GM18502 (cell line): ENCODE measurements at regions not wholly inside any gene's neighbourhood (a gene's known extent, or its start where the extent isn't known, plus 50 kb on each side); places are given as distances from the start of the nearest gene placed in this dataset.

Source experiments
- ATAC-seq: cut with Tn5 transposase; IDR thresholded peaks from one replicate; pipeline ENCODE4 v1.9.1; 2021; ENCODE audit warnings: mild to moderate bottlenecking; ENCODE audit not compliant: unreplicated experiment, poor library complexity

DNA sequence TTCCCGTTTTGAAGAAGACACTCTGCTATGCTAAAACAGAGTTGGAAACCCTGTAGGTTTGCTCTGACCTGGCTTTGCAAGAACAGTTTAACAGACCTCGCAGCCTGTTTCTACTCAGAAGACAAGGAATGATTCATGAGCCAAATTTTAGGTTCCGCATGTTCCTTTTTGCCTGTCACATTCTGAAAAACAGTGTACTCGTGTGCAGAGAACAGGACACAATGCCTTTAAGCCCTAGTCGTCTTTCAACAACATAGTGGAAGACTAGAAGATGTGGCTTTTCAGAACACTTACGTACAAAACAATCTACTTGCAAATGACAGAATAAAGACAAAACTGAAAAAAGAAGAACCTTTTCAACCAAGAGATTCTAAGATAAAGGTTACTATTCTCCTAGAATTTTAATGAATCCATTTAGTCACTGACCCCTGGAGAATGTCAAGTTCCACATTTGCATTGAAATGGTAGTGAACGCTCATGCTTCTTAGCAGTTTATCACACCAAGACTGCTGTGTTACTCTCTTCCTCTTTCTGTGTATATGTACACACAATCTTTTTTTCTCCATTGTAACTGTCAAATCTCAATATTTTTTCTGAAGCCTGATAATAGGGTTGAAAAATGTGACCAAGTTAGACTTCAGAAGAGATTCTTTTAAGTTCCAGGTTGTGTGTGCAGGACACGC is 220.7 kb upstream of the NRSN1 start:
- no peak for ATAC-seq

DNA sequence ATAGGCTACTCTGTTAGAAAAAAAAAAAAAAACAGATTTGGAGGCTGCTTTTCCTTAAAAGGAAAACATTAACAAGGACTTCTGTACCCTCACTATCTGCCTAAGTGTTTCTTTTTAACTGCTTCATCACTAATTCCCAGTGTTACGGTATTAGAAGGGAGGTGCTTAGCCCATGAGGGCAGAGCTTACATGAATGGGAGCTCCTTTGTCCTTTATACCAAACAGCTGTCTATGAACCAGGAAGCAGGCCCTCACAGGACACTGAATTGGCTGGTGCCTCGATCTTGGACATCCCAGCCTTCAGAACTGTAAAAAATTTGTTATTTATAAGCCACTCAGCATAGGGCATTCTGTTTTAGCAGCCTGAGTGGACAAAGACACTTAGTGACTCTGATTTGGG is 215.6 kb upstream of the NRSN1 start:
- ATAC-seq = no peak

DNA sequence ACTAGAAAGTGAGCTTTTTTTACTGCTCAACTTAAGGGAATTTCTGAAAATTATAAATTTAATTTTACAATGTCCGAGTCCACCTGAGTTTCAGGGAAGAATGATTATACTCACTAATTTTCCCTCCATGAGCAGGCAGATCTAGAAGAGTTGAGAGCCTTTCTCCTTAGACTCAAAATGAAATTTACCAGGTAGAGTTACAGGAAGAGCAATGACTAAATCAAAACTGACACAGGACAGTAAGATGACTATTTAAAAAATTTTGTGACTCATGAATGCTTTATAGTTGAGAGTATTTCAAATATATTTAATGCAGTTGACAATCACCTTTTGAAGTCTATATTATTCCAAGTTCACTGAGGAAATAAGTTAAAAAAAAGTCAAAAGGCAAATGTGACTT is 198.1 kb upstream of the NRSN1 start:
- ATAC-seq = no peak

DNA sequence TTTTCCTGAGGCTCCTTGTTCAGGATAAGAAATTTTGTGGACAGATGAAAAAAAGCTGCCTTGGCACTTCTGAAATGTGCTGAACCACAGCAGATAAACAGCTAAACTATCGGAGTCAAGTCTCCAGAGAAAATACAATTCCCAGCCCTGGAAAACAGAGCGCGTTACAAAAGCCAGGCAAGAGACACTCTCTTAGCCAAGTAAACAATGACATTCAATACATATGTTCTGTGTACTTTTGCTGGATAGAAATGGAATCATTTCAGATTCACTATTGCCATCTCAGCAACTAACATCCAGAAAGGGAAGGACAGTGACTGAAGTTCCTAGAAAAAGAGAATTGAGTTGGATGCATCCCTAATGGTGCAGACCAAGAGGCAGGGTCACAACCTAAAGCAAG is 196.8 kb upstream of the NRSN1 start:
- ATAC-seq = no peak

DNA sequence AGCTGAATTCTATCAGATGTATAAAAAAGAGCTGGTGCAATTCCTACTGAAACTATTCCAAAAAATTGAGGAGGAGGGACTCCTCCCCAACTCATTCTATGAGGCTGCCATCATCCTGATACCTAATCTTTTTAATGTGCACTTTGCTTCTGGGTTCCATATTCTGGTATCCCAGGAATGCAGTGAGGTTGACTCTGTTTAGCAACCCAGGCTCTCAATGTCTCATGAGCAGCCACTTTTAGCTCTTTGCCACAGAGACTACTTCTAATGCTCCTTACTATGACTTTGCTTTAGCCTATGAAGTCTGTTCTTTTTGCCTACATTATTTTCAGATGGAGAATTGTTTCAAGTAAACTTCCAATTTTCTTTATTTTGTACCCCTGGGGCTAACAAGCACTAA is 185.5 kb upstream of the NRSN1 start:
- ATAC-seq = no peak

DNA sequence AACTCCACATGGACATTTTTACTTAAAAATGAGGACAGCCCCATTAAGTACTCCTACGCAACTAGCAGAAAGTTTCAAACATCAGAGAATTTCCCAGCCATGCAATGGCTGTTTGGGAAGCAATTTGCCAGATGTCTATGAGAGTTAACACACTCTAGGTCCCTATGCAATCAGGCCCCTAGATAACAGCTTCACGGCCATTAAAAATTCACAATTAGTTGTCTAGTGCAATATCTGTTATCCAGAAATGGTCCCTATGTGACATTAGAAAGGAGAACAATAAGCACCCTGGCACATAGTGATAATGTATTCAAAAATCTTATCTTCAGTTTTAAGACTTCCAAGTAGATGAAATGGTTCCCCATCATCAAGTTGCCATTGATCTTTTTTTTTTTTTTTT is 174.3 kb upstream of the NRSN1 start:
- no peak for ATAC-seq

DNA sequence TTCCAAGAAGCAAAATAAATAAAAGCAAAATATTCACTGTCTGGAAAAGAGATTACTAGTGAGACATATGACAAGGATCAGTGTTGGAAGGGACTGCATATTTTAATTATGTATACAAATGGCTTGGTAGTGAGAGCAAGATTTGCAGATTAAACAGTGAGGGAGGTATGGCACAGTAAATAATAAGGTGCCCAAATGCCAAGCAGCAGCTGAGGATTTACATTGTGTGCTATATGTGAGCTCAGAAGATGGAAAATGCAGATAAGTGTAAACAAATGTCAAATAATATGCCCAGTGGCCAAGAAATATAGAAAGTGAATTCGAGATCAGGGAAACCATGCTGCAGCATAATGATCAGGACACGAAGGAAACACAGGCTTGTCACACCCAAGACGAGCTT is 173.8 kb upstream of the NRSN1 start:
- ATAC-seq = no peak

DNA sequence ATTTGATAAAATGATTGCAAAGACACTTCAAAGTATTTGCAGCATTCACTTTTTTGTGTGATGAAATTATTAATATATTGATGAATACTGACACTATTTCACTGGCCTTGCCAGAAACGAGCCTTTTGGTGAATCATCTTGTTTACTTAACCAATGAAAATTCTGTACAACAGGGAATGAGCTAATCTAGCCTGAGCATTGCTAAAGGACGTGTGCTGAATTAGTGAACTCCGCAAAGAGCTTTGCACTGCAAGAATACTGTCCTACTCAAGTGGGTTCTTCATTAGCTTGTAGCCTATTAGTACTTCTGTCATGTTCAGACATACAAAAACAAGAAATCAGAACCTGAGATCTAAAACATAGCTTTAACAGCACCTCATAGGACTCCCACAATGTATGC is 172.0 kb upstream of the NRSN1 start:
- ATAC-seq = no peak

DNA sequence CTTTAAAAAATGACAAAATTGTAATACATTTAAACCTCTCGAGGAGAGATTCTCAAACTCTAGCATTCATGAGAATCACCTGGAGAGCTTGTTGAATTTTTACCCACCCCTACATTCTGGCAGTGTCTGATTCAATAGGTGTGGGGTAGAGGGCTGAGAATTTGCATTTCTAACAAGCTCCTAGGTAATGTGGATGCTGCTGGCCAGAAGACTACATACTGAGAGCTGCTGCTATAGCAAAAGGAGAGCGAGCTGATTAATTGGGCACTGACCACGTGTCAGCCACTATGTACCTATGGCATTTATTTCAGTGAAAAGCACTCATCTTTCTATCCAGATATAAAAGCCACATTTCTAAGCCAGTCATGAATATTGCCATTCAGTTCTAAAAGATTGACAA is 169.0 kb upstream of the NRSN1 start:
- no peak for ATAC-seq

DNA sequence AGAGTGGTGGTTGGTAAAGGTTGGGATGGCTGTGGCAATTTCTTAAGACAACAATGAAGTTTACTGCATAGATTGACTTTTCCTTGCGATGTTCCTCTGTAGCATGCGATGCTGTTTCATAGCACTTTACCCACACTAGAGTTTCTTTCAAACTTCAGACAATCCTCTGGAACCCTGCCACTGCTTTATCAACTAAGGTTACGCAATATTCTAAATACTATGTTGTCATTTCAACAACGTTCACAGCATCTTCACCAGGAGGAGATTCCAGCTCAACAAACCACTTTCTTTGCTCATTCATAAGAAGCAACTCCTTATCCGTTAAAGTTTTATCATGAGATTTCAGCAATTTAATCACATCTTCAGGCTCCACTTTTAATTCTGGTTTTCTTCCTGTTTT is 161.2 kb upstream of the NRSN1 start:
- ATAC-seq = no peak

DNA sequence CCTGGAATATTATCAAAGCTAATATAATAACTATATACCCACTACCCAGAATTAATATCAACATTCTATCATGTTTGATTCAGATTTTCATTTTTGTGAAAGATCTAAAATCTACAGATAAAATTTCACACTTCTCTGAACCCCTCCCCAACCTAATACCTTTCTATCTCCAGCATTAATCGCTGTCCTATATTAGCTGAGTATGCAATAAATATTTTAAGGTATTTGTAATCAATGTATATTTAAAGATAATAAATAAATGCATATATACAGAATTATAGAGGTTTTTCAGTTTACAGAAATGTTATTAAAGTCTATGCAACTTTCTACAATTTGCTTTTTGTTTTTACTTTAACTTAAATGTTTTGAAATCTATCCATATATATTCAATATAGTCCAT is 156.7 kb upstream of the NRSN1 start:
- no peak for ATAC-seq

DNA sequence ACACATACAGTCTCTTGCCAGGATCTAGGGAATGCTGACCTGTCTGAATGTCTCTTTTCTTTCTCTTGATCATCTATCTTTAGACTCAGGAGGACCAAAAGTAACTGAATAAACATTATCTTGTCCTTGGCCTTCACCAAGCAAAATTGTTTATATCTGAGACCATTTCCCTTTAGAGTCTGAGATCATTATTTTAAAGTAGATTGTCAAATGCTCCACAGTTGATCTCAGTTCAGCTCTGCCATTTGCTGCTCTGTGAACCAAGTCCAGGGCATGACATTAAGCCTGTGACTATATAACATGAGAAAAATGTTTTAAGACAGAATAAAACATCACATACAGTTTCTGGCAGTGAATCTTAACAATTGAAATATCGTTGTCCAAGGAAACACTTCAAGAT is 148.3 kb upstream of the NRSN1 start:
- no peak for ATAC-seq

DNA sequence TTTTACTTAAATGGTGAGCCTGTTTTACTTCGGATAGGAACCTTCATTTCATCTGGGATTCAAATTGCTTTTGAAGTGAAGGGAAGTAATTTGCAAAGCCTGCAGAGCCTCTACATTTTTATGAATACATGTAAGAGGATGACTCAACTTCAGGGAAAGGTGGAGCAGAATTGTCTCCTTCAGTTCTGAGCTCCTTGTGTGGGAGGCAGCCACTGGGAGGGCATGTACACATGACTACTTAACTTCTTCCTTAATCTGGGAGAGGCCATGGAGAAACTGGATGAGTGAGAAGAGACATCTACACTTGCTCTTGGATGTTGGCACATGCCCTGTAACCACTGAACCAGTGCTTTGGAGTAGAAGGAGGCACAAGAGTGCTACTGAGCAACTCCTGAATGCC is 145.1 kb upstream of the NRSN1 start:
- no peak for ATAC-seq

DNA sequence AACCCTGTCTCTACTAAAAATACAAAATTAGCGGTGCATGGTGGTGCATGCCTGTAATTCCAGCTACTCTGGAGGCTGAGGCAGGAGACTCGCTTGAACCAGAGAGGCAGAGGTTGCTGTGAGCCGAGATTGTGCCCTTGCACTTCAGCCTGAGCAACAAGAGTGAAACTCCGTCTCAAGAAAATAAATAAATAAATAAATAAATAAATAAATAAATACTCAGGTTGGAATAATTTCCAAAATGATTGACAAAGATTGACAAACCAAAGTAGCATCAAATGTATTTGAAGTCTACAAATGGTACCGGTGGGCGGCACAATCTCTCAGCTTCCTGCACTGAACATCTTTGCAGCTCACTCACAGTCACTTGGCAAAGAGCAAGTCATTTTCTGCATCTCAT is 144.1 kb upstream of the NRSN1 start:
- ATAC-seq = no peak

DNA sequence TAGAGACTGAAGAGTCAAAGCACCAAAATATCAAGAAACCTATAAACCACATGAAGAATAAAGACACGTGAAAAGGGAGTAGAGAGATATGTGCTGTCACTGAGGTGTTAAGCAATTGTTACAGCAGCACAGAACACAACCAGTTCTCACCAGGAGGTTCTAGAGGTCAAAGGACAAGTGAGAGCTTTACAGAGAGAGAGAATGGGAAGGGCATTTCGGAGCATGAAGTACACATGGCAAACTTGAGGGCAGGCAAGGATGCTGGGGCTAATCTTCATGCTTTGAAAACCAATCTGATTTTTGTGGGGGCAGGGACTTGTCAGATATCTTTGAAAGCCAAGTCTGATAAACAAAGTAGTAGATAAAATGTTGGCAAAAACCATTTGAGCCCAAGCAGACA is 142.3 kb upstream of the NRSN1 start:
- ATAC-seq = no peak

DNA sequence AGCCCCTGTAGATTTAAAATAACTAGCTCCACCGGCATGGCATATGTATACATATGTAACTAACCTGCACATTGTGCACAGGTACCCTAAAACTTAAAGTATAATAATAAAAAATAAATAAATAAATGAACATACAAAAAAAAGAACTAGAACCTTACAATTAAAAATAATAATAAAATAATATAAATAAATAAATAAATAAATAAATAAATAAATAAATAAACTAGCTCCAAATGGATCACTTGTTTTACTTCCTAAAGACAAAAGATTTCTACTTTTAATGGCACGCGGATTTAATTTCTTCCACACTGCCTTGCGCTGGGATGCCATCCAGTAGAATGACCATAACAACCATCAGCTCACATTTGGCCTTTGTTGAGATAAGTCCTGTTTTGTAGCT is 141.0 kb upstream of the NRSN1 start:
- no peak for ATAC-seq

DNA sequence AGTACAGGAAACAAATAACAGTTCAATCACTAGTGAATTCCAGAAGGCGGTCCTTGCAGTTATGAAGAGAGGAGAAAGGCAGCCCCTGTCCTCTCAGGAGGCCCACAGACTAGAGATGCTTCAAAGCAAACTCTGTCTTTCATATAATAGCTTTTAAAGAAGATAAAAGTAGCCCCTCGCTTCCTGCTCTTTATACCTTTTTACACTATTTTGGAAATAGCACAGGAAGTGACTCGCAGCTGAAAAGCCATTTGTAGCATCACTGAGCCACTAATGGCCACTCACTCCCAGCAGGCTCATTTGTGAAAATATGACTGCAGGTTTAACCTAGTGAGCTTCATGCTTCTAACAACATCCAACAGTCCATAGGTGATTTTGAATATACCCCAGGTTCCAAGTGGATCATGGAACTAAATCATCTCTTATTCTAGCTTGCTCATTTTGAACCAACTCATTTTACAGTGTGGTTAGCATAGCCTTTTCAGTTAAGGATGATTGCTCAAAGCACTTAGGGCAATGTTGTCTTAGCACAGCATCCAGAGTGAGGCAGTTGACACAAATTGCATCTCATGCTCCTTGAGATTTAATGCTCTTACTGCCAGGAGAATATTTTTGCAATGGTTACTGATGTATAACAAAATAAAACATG is 136.0 kb upstream of the NRSN1 start:
- ATAC-seq = no peak

DNA sequence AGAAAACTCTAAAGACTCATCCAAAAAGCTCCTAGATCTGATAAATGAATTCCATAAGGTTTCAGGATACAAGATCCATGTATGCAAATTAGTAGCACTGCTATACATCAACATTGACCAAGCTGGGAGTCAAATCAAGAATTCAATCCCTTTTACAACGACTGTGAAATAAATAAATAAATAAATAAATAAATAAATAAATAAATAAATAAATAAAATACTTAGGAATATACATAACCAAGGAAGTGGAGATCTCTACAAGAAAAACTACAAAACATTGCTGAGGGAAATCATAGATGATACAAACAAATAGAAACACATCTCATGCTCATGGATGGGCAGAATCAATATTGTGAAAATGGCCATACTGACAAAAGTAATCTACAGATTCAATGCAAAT is 132.0 kb upstream of the NRSN1 start:
- no peak for ATAC-seq

DNA sequence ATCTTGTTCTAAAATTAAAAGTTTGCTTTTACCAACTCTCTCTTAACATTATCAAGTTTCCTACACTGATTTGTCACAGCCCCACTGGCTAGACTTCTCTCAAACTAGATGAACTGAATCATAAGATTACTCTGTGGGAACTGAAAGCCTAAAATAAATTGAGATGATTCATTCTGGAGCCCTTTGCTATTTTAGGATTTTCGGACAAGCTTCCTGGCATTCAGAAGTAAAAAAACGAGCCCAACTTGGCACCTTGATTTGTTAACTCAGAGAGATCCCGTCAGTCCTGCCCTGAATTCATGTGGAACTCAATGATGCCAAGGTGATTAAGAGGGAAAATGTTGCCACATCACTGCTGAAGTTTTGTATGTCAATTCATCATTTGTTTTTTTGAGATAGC is 122.0 kb upstream of the NRSN1 start:
- ATAC-seq = no peak

DNA sequence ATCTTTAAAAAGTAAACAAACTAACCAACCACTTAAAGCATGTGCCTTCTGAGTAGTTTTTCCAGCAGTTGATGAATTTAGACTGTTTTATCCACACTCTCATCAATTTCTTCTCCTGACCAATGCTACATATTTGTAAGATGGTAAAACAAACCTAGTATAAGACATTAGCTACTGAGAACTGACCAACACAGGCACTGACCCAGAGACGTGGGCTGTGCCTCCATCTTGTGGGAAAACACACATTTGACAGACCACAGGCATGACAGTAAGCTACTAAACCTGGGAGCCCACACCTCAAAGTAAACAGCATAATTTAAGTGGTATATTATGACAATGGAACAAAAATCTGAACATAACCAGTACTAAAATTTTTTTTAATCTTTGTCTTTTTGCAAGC is 121.4 kb upstream of the NRSN1 start:
- ATAC-seq = no peak

DNA sequence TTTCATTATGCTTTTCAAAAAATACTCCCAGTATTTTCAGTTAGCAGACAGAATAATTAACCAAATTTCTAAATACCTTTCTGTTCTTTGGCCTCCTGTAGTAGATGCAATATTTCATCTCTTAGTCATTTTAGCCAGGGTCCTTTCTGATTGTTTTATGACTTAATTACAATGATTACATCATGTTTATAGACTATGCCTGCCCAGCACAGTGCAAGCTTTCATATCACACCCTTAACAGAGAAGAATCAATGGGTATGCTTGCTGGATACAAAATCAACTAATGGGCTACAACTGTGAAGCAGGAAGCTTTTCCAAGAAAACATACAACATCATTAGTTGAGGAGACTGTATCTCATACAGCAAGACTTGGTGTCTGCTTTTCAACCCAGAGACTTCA is 119.8 kb upstream of the NRSN1 start:
- no peak for ATAC-seq

DNA sequence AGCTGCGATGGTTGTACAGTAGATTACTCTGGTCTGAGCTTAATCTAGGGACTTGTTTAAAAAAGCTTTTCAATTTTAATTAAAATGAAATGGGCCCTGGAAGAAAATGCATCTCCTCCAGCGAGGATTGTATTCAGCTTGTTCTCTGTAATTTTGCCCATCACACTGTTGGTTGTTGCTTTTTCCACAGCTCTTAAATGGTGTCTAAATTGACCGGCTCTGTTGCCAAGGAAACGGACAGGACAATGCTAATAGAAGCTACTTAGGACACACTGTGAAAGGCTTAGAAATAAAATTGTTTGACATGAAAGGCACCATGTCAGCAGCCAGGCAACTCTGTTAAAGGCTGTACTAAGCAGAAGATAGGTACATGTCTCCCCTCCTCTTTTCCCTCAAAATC is 116.7 kb upstream of the NRSN1 start:
- ATAC-seq = no peak

DNA sequence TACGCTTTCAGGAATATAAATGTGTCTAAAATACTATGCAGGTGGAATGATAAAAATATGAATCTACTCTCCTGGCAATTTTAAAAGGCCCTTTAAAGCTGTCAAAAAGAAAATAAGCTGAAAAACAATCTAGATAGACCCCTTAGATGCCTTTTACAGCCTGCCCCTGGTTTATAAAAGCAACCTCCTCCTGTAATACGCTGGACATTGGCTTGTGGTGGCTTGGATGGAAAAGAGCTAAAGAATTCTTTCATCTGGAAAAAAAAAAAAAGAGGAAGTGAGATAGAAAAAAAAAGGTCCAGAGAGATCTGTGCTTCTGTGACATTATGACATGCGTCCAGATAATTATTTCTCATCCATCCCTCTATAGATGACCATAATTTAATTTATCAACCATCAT is 115.9 kb upstream of the NRSN1 start:
- no peak for ATAC-seq
